ENCODE measurements at regions not wholly inside any gene's neighbourhood (a gene's known extent, or its start where the extent isn't known, plus 50 kb on each side); places are given as distances from the start of the nearest gene placed in this dataset.

- ChIA-PET POLR2A (ENCODE audit: unreplicated experiment) (no interaction called here), CTCF (no interaction called here)
- Histone ChIP-seq H2AFZ (ENCODE audit: low read length) (no peak overlapping the region), H4K20me1 (ENCODE audit: low read length) (no peaks in the 10 kb centered on the region), H3K9me3 (ENCODE audit: low read length) (no peaks in the 10 kb centered on the region), H3K36me3 (ENCODE audit: low read depth, low read length) (no peaks in the 10 kb centered on the region), H3K27ac (ENCODE audit: low read length) (no peak overlapping the region), H3K4me3 (ENCODE audit: low read length) (no peak overlapping the region), H3K27me3 (ENCODE audit: low read length) (peaks cover 8% of the 10 kb centered on the region), H3K79me2 (ENCODE audit: low read length) (no peaks in the 10 kb centered on the region), H3K9me2 (replicated peaks; ENCODE audit: low read length) (no peaks in the 10 kb centered on the region), H3K9ac (ENCODE audit: low read length) (no peak overlapping the region), H3K4me2 (ENCODE audit: low read length) (no peak overlapping the region), H3K4me1 (ENCODE audit: insufficient read depth, low read length) (no peaks in the 10 kb centered on the region), H3F3A (ENCODE audit: low read length, unreplicated experiment) (no peaks in the 10 kb centered on the region)
- no TSS peak for BruUV-seq (replicated peaks)
- no peak for ATAC-seq
- no peak for DNase-seq
- intact Hi-C loops (cut with micrococcal nuclease): no loop called here
- TF ChIP-seq, protein P1, sequence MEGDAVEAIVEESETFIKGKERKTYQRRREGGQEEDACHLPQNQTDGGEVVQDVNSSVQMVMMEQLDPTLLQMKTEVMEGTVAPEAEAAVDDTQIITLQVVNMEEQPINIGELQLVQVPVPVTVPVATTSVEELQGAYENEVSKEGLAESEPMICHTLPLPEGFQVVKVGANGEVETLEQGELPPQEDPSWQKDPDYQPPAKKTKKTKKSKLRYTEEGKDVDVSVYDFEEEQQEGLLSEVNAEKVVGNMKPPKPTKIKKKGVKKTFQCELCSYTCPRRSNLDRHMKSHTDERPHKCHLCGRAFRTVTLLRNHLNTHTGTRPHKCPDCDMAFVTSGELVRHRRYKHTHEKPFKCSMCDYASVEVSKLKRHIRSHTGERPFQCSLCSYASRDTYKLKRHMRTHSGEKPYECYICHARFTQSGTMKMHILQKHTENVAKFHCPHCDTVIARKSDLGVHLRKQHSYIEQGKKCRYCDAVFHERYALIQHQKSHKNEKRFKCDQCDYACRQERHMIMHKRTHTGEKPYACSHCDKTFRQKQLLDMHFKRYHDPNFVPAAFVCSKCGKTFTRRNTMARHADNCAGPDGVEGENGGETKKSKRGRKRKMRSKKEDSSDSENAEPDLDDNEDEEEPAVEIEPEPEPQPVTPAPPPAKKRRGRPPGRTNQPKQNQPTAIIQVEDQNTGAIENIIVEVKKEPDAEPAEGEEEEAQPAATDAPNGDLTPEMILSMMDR (conservative IDR thresholded peaks at IDR 0.05; ENCODE audit: low read depth, low read length): no peak
- TF ChIP-seq EZH2 (IDR thresholded peaks at IDR 0.05; ENCODE audit: low read length, unreplicated experiment) (no peak), EZH2phosphoT487 (IDR thresholded peaks at IDR 0.05; ENCODE audit: borderline replicate concordance, low read length) (no peak)
These were observed 623.2 kb upstream of the ZFHX3 start for GRCh38 chr16:73670836-73671820.

DNA sequence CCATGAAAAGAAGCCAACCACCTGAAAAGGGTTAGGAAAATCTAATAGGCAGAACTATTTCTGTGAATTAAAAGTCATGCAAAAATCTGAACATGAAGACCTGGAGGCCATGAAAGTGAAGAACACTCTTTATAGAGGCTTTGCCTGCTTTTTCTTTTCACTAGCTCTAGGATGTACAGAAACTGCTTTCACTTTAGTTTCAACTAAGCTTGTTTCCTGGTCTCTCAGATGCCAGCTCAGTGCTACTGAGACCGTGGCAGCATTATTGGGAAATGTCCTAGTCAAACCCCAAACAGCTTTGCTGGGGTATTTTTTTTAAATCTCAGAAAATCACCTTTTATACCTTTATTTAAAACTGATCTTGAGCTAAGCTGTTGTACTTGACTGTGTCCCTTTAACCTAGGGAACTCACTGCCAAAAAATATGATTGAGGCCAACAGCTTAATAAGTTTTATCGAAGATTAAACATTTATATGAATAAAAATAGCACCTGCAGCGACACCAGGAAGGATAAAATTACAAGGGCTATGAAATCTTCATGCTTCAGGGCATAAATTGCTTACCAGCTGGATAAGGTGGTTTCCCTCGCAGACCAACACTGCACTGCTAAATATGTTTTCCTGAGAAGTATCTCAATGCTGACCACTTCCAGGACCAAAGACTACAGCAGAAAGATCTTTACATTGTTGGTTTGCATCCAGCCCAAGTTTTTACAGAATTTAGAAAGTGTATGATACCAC lies 621.8 kb upstream of the ZFHX3 start:
- BruUV-seq (replicated peaks): no TSS peak
- H3K9me2 ChIP-seq (replicated peaks; ENCODE audit: low read length): no peaks in the 10 kb centered on the region
- no peak for DNase-seq
- H3K27me3 ChIP-seq (ENCODE audit: low read length): peaks cover 8% of the 10 kb centered on the region
- no peaks in the 10 kb centered on the region for H3K36me3 ChIP-seq (ENCODE audit: low read depth, low read length)
- ChIA-PET POLR2A (ENCODE audit: unreplicated experiment) (no interaction called here), CTCF (no interaction called here)
- H3K4me2 ChIP-seq (ENCODE audit: low read length): no peak overlapping the region
- no peaks in the 10 kb centered on the region for H3K9me3 ChIP-seq (ENCODE audit: low read length)
- no peaks in the 10 kb centered on the region for H3K79me2 ChIP-seq (ENCODE audit: low read length)
- H3K4me1 ChIP-seq (ENCODE audit: insufficient read depth, low read length): no peaks in the 10 kb centered on the region
- H4K20me1 ChIP-seq (ENCODE audit: low read length): no peaks in the 10 kb centered on the region
- H3K27ac ChIP-seq (ENCODE audit: low read length): no peak overlapping the region
- H3F3A ChIP-seq (ENCODE audit: low read length, unreplicated experiment): no peaks in the 10 kb centered on the region
- H2AFZ ChIP-seq (ENCODE audit: low read length): no peak overlapping the region
- H3K4me3 ChIP-seq (ENCODE audit: low read length): no peak overlapping the region
- TF ChIP-seq, protein P1 (conservative IDR thresholded peaks at IDR 0.05; ENCODE audit: low read depth, low read length): no peak
- TF ChIP-seq EZH2phosphoT487 (IDR thresholded peaks at IDR 0.05; ENCODE audit: borderline replicate concordance, low read length) (no peak), EZH2 (IDR thresholded peaks at IDR 0.05; ENCODE audit: low read length, unreplicated experiment) (no peak)
- no peak overlapping the region for H3K9ac ChIP-seq (ENCODE audit: low read length)
- intact Hi-C loops (cut with micrococcal nuclease): no loop called here
- ATAC-seq: no peak

Measured in PC-3 (cell line).